OCI-LY1 (cell line): ENCODE measurements at regions not wholly inside any gene's neighbourhood (a gene's known extent, or its start where the extent isn't known, plus 50 kb on each side); places are given as distances from the start of the nearest gene placed in this dataset.

ENCODE experiments used
- CTCF ChIP-seq: fragments of 200-600 bp; sonication (generic), shearing (Covaris generic); IDR thresholded peaks from 2 replicates; pipeline ENCODE4 v1.5.1; 2017; ENCODE audit warnings: mild to moderate bottlenecking, antibody characterized with exemption, low read length, moderate library complexity, mixed read lengths
- EZH2 ChIP-seq: fragments of 200-600 bp; sonication (generic), shearing (Covaris generic); IDR thresholded peaks from 2 replicates; pipeline ENCODE4 v1.8.0; 2017; ENCODE audit warnings: borderline replicate concordance, mixed run types, mild to moderate bottlenecking, antibody characterized with exemption, low read length, moderate library complexity, mixed read lengths

DNA sequence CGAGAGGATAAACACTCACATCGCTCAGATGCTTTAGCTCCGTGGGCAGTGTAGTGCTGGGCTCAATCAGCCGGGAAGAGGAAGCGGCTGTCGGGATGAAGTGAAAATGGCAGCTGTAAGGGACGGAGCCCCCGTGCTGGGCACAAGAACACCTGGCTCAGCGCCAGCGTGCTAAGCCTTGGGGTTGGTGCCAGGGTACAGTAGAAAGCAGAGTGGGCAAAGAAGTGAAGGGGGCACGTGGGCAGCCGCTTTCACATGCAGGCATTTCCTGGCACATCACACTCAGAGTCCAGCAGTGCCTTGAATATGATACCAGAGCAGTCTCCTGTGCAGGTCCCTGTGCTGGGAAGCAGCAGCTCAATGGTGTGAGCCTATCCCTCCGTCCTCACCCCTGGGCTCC lies 51.1 kb upstream of the FOXF1 start:
- no peak for TF ChIP-seq CTCF
- TF ChIP-seq EZH2 = no peak
